Esophagus muscularis mucosa (tissue), 4 donors: ENCODE measurements at regions not wholly inside any gene's neighbourhood (a gene's known extent, or its start where the extent isn't known, plus 50 kb on each side); places are given as distances from the start of the nearest gene placed in this dataset.

Source experiments
- DNase-seq: peaks from one replicate; pipeline ENCODE4 v3.0.0-alpha.2; 2017; ENCODE audit errors: extremely low spot score
- H3K27ac ChIP-seq, 4 donors: fragments of 200-600 bp; sonication (generic); replicated peaks in 1 of 4; 1 replicate in 3 of 4; 2 replicates in 1 of 4; pipeline ENCODE4 v1.5.1; 2016 to 2019; ENCODE audit warnings: mild to moderate bottlenecking in 1 of 4
- H3K27me3 ChIP-seq, 4 donors: fragments of 200-600 bp; sonication (generic); one replicate each; pipeline versions ENCODE4 v1.5.1 to v1.6.0; 2016 to 2019
- H3K36me3 ChIP-seq, 4 donors: fragments of 200-600 bp; sonication (generic); one replicate each; pipeline ENCODE4 v1.5.1; 2016 to 2019
- H3K4me1 ChIP-seq, 4 donors: fragments of 200-600 bp; sonication (generic); one replicate each; pipeline ENCODE4 v1.5.1; 2016 to 2019
- H3K4me3 ChIP-seq, 4 donors: fragments of 200-600 bp; sonication (generic); 1 replicate in 2 of 4; 2 replicates in 2 of 4; pipeline ENCODE4 v1.5.1; 2016 to 2019; ENCODE audit warnings: mild to moderate bottlenecking in 4 of 4, moderate library complexity in 1 of 4
- H3K9me3 ChIP-seq, 4 donors: fragments of 200-600 bp; sonication (generic); 1 replicate in 3 of 4; 2 replicates in 1 of 4; pipeline ENCODE4 v1.5.1; 2016 to 2019
- EP300 ChIP-seq: sonication (generic); formaldehyde crosslinking; IDR thresholded peaks from one replicate; pipeline ENCODE4 v1.6.1; 2017; ENCODE audit warnings: antibody characterized with exemption
- POLR2A ChIP-seq: fragments of 450-650 bp; IDR thresholded peaks from one replicate; pipeline ENCODE4 v1.6.1; 2017; ENCODE audit warnings: antibody characterized with exemption, moderate library complexity, mild to moderate bottlenecking, low read depth
- POLR2AphosphoS5 ChIP-seq, 2 donors: sonication (generic); formaldehyde crosslinking; IDR thresholded peaks; one replicate each; pipeline ENCODE4 v1.6.1; 2017; ENCODE audit warnings: antibody characterized with exemption in 2 of 2
- WGBS: methylation state at CpG from one replicate; pipeline ENCODE4 v1.1.5; 2018; 5-methylcytosine and 5-hydroxymethylcytosine counted together
- intact Hi-C: fragments of 100-400 bp; cut with DNase I; formaldehyde crosslinking; loops from one replicate; pipeline ENCODE4 v1.15.1; 2023
- TF ChIP-seq, protein P1 (sequence below), 3 experiments: fragments of 200-600 bp in 2 of 3; fragments of 450-650 bp in 1 of 3; sonication (generic) in 2 of 3; IDR thresholded peaks; one replicate each; pipeline ENCODE4 v1.5.1; 2017 to 2019; ENCODE audit warnings: antibody characterized with exemption in 3 of 3, mild to moderate bottlenecking in 2 of 3, moderate library complexity in 1 of 3

DNA sequence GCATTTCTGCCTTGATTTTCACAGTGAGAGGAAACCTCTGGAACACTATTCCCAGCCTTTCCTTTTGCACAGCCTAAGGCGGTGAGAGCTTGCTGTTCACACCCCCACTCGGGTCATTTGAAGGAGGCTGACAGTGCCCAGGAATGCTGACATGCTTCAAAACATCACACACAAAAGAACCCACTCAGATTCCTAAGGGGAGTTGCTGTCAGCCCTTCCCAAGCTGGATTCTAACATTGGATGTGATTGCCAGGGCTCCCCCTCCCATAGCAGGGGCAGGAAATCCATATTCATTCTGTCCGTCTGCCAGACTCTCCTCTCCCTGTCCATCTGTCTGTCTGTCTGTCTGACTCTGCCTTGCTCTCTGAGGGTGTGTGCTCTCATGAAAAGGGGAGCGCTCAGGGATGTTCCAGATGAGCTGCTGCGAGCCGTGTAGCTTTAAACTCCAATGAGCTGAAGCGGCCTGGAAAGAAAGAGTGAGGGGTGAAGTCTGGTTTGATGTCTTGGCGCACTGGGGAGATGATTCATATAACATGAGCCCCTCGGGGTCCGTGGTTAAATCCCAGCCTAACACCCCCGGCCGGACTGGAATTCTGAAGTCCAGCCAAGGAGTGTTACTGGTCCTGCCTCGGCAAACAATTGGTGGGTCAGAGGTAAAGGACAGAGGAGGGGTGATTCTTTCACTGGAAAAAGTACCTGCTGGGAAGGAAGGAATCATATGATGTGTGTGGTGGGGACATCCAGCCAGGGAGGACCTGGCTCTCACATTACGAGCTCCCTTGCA is 517.0 kb downstream of the CCDC171 start:
- intact Hi-C loops, result no loop called here
- 64% methylated on average over 14 of the region's 14 CpGs for WGBS
- H3K27ac ChIP-seq, result no peak overlapping the region

DNA sequence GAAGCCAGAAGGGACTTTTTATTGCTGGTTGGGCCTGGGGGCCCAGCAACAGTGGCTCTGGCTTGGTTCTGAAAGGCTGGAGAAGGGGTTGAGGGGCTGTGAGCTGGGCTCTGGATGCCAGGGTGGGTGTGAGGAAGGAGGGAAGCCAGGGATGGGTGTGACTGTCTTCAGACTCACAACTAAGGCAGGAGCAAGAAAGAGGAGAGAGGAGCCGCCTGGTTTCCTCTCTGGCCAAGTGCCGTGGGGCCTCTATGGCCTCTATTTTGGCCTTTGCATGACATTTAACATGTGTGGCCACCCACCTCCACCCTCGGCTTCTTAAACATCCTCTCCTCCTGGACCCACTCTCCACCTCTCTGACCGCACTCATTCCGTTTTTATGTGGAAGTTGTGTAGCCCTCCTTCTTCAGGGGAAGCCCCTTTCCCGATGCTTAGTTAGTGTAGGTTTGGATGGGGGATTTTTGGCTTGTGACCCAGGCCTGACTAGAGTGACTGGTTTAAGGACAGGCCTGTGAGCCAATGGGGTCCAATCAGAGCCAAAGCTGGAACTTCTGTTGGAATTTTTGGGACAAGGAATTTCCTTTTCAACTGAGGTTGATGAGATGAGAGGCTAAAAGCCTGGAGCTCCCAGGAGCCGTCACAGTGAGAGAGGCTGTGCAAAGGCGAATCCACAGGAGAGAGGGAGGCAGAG is 517.8 kb downstream of the CCDC171 start:
- no peak overlapping the region for H3K4me3 ChIP-seq
- no peaks in the 10 kb centered on the region for H3K4me1 ChIP-seq
- no peak for DNase-seq
- no peaks in the 10 kb centered on the region for H3K9me3 ChIP-seq
- no peak overlapping the region for H3K27ac ChIP-seq
- 83% methylated on average over 8 of the region's 8 CpGs for WGBS
- no peaks in the 10 kb centered on the region for H3K36me3 ChIP-seq
- intact Hi-C loops, result no loop called here
- no peak for TF ChIP-seq POLR2A
- TF ChIP-seq, protein P1, sequence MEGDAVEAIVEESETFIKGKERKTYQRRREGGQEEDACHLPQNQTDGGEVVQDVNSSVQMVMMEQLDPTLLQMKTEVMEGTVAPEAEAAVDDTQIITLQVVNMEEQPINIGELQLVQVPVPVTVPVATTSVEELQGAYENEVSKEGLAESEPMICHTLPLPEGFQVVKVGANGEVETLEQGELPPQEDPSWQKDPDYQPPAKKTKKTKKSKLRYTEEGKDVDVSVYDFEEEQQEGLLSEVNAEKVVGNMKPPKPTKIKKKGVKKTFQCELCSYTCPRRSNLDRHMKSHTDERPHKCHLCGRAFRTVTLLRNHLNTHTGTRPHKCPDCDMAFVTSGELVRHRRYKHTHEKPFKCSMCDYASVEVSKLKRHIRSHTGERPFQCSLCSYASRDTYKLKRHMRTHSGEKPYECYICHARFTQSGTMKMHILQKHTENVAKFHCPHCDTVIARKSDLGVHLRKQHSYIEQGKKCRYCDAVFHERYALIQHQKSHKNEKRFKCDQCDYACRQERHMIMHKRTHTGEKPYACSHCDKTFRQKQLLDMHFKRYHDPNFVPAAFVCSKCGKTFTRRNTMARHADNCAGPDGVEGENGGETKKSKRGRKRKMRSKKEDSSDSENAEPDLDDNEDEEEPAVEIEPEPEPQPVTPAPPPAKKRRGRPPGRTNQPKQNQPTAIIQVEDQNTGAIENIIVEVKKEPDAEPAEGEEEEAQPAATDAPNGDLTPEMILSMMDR (IDR thresholded peaks at IDR 0.05), result no peak
- TF ChIP-seq EP300, result no peak
- no peak for TF ChIP-seq POLR2AphosphoS5 (IDR thresholded peaks at IDR 0.05)
- no peaks in the 10 kb centered on the region for H3K27me3 ChIP-seq

More for the DNA sequence above, 517.0 kb downstream of the CCDC171 start:
- Histone ChIP-seq H3K4me3 (no peak overlapping the region), H3K4me1 (no peaks in the 10 kb centered on the region), H3K27me3 (no peaks in the 10 kb centered on the region), H3K36me3 (no peaks in the 10 kb centered on the region), H3K9me3 (no peaks in the 10 kb centered on the region)
- TF ChIP-seq POLR2A (no peak), POLR2AphosphoS5 (IDR thresholded peaks at IDR 0.05) (no peak), EP300 (no peak)
- TF ChIP-seq, protein P1 (IDR thresholded peaks at IDR 0.05), result no peak
- DNase-seq, result no peak

DNA sequence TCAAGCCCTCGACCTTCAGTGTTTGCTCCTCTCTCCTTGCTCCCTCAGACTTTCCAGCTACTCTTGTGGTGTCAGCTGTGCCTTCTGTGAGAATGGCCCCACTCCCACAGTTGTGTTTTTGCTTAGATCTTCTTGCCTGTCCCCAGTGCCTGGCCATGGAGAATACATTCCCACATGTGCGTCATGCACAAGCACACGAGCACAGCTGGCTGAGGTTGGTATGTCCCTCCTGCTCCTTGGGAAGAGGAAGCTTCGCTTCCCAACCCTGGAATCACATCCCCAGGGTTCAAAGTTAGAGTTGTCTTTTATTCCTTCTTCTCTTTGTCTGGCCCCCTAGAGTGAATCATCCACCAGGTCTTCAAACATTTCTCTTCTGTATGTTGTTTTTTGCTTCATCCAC is 518.6 kb downstream of the CCDC171 start:
- 77% methylated on average over 4 of the region's 4 CpGs for WGBS
- no peak for DNase-seq
- intact Hi-C loops, result no loop called here
- Histone ChIP-seq H3K27me3 (no peaks in the 10 kb centered on the region), H3K36me3 (no peaks in the 10 kb centered on the region), H3K4me1 (peaks cover 0 to 5% (median 3%) of the 10 kb centered on the region in 4 donors), H3K9me3 (no peaks in the 10 kb centered on the region), H3K4me3 (no peak overlapping the region), H3K27ac (no peak overlapping the region)
- TF ChIP-seq, protein P1 (IDR thresholded peaks at IDR 0.05), result no peak
- no peak for TF ChIP-seq POLR2A
- TF ChIP-seq EP300, result no peak
- TF ChIP-seq POLR2AphosphoS5 (IDR thresholded peaks at IDR 0.05), result no peak

DNA sequence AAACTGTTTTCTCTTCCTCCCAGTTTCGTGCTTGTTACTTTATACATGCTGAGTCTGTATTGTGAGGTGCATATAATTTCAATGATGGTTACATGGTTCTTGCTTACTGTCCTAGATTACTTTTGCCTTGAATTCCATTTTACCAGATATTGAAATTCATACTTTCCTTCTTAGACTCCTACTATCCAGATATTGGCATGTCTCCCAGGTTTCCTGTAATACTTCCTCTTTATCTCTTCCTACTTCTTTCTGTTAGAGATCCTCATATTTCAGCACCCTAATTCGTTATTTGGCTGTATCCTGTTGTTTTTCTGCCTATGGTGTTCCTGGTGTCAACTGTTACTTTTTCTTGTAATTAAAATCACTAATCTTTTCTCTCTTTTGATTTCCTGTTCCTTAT is 522.1 kb downstream of the CCDC171 start:
- intact Hi-C loops, result no loop called here
- no peak for DNase-seq
- H3K27me3 ChIP-seq, result no peaks in the 10 kb centered on the region
- WGBS, result 46% methylated on average over 2 of the region's 2 CpGs
- H3K27ac ChIP-seq, result no peak overlapping the region
- peaks cover 0 to 7% (median 6%) of the 10 kb centered on the region in 4 donors for H3K4me1 ChIP-seq
- no peaks in the 10 kb centered on the region for H3K9me3 ChIP-seq
- TF ChIP-seq POLR2AphosphoS5 (IDR thresholded peaks at IDR 0.05), result no peak
- no peak for TF ChIP-seq EP300
- no peak for TF ChIP-seq POLR2A
- TF ChIP-seq, protein P1 (IDR thresholded peaks at IDR 0.05), result no peak
- H3K4me3 ChIP-seq, result no peak overlapping the region
- H3K36me3 ChIP-seq, result no peaks in the 10 kb centered on the region
